GM12874 (cell line): ENCODE measurements at regions not wholly inside any gene's neighbourhood (a gene's known extent, or its start where the extent isn't known, plus 50 kb on each side); places are given as distances from the start of the nearest gene placed in this dataset.

ENCODE experiments used
- TF ChIP-seq, protein P1 (sequence below): IDR thresholded peaks from 2 replicates; pipeline ENCODE4 v1.5.1; 2011; ENCODE audit warnings: low read depth, mild to moderate bottlenecking, control low read depth, low read length, moderate library complexity; ENCODE audit not compliant: insufficient read depth

DNA sequence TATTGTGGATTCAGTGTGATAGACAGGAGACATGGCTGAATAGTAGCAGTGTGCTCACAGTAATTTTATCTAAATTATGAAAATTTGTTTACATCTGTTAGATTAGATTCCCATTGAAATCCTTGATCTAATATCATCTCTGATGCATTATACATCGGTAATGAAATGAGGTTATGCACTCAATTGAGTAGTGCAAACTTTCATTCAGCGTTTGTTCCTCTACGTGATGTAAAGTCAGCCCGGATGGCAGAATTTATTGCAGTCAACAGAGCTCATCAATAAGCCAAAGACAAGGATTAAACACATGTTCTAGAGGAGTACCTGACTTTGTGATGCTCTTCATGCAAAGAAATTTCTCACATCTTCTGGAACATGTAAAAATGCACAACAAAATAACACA, 549.2 kb downstream of the GOLGA6L6 start:
- TF ChIP-seq, protein P1, sequence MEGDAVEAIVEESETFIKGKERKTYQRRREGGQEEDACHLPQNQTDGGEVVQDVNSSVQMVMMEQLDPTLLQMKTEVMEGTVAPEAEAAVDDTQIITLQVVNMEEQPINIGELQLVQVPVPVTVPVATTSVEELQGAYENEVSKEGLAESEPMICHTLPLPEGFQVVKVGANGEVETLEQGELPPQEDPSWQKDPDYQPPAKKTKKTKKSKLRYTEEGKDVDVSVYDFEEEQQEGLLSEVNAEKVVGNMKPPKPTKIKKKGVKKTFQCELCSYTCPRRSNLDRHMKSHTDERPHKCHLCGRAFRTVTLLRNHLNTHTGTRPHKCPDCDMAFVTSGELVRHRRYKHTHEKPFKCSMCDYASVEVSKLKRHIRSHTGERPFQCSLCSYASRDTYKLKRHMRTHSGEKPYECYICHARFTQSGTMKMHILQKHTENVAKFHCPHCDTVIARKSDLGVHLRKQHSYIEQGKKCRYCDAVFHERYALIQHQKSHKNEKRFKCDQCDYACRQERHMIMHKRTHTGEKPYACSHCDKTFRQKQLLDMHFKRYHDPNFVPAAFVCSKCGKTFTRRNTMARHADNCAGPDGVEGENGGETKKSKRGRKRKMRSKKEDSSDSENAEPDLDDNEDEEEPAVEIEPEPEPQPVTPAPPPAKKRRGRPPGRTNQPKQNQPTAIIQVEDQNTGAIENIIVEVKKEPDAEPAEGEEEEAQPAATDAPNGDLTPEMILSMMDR, result no peak

DNA sequence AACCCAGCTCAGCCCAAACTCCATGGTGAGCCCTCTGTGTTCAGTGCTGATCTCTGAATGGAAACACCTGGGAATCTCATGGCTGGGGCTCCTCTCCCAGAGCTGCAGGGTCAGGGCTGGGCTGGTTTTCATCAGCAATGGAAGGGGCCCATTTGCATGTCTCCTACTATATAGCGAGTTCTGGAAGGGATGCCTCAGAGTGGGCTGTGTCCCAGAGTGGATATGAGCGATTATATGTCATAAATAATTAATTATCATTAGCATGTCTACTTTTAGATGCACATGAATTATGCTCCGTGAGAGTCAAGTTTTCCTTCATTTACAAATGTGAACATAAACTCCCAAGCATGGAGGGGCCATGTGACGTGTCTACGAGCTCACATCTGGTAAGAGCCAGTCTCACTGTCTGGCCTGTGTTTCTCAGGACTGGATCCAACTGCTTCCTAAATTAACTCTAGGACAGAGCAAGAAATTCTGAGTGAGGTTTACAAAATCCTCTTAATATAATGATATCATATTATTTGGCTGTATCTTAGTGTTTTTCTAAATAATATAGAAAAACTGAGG, 553.4 kb downstream of the GOLGA6L6 start:
- TF ChIP-seq, protein P1, result no peak

DNA sequence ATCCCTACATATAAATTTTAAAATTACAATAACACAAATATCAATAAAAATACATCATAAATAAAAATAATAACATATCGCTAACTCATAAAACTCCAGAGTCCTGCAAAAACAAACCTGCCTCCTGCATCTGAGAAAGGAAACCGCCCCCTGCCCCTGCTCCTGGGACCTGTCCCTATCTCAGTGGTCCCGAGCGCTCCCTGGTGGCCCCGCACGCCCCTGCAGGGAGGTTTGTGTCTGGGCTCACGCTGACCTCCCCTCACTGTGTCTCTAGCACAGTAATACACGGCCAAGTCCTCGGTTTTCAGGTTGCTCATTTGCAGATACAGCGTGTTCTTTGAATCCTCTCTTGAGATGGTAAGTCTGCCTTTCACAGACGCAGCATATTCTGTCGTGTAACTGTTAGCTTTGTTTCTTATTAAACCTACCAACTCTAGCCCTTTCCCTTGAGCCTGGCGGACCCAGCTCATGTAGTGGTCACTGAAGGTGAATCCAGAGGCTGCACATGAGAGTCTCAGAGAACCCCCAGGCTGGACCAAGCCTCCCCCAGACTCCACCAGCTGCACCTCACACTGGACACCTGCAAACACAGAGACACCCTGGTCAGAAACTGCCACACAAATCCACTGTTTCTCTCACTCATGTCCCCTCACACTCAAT, 554.1 kb downstream of the GOLGA6L6 start:
- TF ChIP-seq, protein P1, result no peak

DNA sequence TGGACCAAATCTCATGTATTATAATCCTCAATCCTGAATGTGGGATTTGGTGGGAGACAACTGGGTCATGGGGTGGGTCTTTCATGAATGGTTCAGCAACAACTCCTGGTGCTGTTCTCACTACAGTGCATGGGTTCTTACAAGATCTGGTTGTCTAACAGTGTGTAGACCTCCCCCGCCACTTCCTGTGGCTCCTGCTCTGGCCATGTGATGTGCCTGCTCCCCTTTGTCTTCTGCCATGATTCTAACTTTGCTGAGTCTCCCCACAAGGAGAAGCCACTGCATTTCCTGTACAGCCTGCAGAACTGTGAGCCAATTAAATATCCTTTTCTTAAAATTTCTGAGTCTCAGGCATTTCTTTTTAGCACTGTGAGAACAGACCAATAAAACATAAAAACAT, 557.5 kb downstream of the GOLGA6L6 start:
- TF ChIP-seq, protein P1, result no peak

DNA sequence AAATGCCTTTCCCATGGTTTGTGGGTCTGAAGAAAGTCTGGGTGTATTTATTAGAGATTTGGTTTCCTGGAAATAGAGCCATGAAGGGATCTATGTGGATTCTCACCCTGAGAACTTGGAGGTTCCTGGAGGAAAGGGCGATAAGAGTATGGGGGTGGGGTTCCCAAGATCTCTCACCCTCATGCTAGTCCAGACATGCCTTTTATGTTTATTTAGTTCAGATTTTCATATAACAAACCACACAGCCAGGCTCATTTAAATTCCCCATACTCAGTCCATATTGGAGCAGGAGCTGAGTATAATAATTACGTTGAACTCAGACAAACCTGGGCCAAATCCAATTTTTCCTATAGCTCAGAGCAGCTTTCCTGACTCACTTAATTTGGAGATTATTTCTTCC, 566.6 kb downstream of the GOLGA6L6 start:
- TF ChIP-seq, protein P1, result no peak

DNA sequence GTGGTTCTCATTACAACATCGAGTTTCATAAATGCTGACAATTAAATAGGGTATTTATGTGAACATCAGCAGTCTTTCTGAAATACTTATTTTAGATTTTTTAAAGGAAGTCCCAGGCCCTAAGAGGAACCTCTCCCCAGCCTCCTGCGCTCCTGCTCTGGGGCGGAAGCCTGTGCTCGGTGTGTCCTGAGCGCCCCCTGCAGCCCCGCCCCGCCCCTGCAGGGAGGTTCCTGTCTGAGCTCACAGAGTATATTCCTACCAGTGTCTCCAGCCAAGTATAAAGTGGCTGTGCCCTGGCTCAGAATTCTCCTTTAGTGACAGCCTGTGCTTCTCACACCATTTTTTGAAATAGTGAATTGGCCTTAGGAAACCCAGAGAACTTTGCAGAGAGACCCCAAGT, 567.9 kb downstream of the GOLGA6L6 start:
- TF ChIP-seq, protein P1, result no peak

DNA sequence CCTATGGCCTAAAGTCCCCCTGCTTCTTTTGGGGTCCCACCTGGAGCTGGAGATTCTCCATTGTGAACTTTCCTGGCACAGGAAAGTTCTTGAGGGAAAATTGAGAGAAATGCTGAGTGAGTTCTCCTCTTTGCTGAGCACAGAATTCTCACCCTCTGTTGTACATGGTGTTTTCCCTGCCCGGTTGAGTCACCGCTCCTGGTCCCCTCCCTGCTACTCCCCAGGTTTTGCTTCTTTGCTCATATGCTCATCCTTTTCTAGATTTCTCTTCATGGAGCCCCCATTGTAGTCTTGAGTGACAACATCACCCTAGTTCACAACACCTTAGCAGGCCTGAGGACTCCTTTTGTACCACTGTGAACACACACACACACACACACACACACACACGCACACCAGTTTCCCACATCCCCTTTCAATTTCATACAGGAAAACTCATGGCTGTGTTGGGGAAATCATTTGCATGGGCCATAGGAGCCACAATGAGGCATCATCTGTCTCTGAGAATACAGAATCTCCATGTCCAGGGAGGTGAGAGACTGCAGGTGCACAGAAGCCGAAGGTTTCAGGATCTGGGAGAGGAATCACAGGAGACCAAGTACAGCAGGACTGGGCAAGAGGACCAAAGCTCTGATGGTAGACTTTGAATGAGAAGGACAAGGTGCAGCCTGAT, 585.3 kb downstream of the GOLGA6L6 start:
- TF ChIP-seq, protein P1, result no peak
